C4-2B (cell line): ENCODE measurements at regions not wholly inside any gene's neighbourhood (a gene's known extent, or its start where the extent isn't known, plus 50 kb on each side); places are given as distances from the start of the nearest gene placed in this dataset.

Experiments used
- H3K27ac ChIP-seq: fragments of 450-650 bp; 2 replicates; pipeline ENCODE4 v1.5.1; 2017
- CTCF ChIP-seq: fragments of 450-650 bp; conservative IDR thresholded peaks from 2 replicates; pipeline ENCODE4 v1.5.1; 2017; ENCODE audit warnings: mild to moderate bottlenecking
- ZFX ChIP-seq: fragments of 450-650 bp; IDR thresholded peaks from 2 replicates; pipeline ENCODE4 v1.6.1; 2017

- no peak overlapping the region for H3K27ac ChIP-seq
- TF ChIP-seq CTCF (no peak), ZFX (no peak)
Measured at GRCh38 chr12:73017981-73018380, 745.8 kb downstream of the TRHDE start.

- no peak overlapping the region for H3K27ac ChIP-seq
- TF ChIP-seq CTCF (no peak), ZFX (no peak)
Measured at GRCh38 chr12:73053893-73054292, 781.7 kb downstream of the TRHDE start.

- TF ChIP-seq CTCF (no peak), ZFX (no peak)
- H3K27ac ChIP-seq, result no peak overlapping the region
Measured at GRCh38 chr12:73057428-73057827, 785.3 kb downstream of the TRHDE start.

- TF ChIP-seq ZFX, result no peak
- TF ChIP-seq CTCF, result no peak
- H3K27ac ChIP-seq, result no peak overlapping the region
Measured at GRCh38 chr12:73065913-73066312, 793.7 kb downstream of the TRHDE start.

- TF ChIP-seq ZFX (no peak), CTCF (no peak)
- H3K27ac ChIP-seq, result no peak overlapping the region
Measured at GRCh38 chr12:73067616-73068015, 795.4 kb downstream of the TRHDE start.

- TF ChIP-seq ZFX (no peak), CTCF (no peak)
Measured at GRCh38 chr12:73072214-73072613, 800.0 kb downstream of the TRHDE start.

GRCh38 chr12:73076760-73077159 is 804.6 kb downstream of the TRHDE start:
- TF ChIP-seq CTCF, result no peak
- TF ChIP-seq ZFX, result no peak
- no peak overlapping the region; the same call in 1 of the 2 replicates for H3K27ac ChIP-seq

More at GRCh38 chr12:73072214-73072613, 800.0 kb downstream of the TRHDE start:
- H3K27ac ChIP-seq, result no peak overlapping the region
